IMR-90 (cell line): ENCODE measurements at regions not wholly inside any gene's neighbourhood (a gene's known extent, or its start where the extent isn't known, plus 50 kb on each side); places are given as distances from the start of the nearest gene placed in this dataset.

ENCODE experiments used
- ATAC-seq: fragments of 200-7000 bp; cut with Tn5 transposase; 2 replicates; pipeline ENCODE4 v1.9.1; 2020; ENCODE audit warnings: low read depth, mild to moderate bottlenecking, moderate library complexity
- BruUV-seq: library from RNA; stranded (reverse); fragments of 400-500 nt; replicated peaks from 2 replicates; lab custom pipeline; 2021; lab: Mats Ljungman, UMichigan
- CTCF ChIA-PET: fragments of 300-600 bp; formaldehyde crosslinking; extraction: SDS; loops from one replicate; lab custom pipeline; 2021; ENCODE audit warnings: antibody characterized with exemption; lab: Yijun Ruan, JAX
- POLR2A ChIA-PET: fragments of 300-600 bp; sonication (Branson Sonifier 250); formaldehyde crosslinking; loops from one replicate; lab custom pipeline; 2022; ENCODE audit warnings: antibody characterized with exemption; ENCODE audit not compliant: unreplicated experiment; lab: Charles Lee
- DNase-seq: peaks from one replicate; pipeline ENCODE4 v3.0.0; 2013
- H2AFZ ChIP-seq: replicated peaks from 2 replicates; pipeline ENCODE3; 2013; ENCODE audit warnings: low read length, mild to moderate bottlenecking; ENCODE audit not compliant: poor library complexity
- H2AK5ac ChIP-seq: 2 replicates; pipeline ENCODE4 v1.6.1; 2013; ENCODE audit warnings: low read depth, low read length, inconsistent platforms
- H2AK9ac ChIP-seq: replicated peaks from 2 replicates; pipeline ENCODE3; 2013; ENCODE audit warnings: mild to moderate bottlenecking, low read depth, low read length, moderate library complexity; ENCODE audit not compliant: poor library complexity
- H2BK120ac ChIP-seq: 2 replicates; pipeline ENCODE4 v1.6.1; 2013; ENCODE audit warnings: low read depth, low read length, inconsistent platforms
- H2BK15ac ChIP-seq: 3 replicates; pipeline ENCODE4 v1.6.1; 2013; ENCODE audit warnings: low read depth, low read length, inconsistent platforms
- H2BK20ac ChIP-seq: 2 replicates; pipeline ENCODE4 v1.6.1; 2013; ENCODE audit warnings: low read depth, mild to moderate bottlenecking, inconsistent platforms, low read length, moderate library complexity
- H2BK5ac ChIP-seq: 2 replicates; pipeline ENCODE4 v1.6.1; 2013; ENCODE audit warnings: mild to moderate bottlenecking, low read depth, low read length, inconsistent platforms; ENCODE audit not compliant: poor library complexity, severe bottlenecking
- H3K14ac ChIP-seq: replicated peaks from 2 replicates; pipeline ENCODE4 v1.6.1; 2013; ENCODE audit warnings: low read depth, low read length, inconsistent platforms
- H3K18ac ChIP-seq: 2 replicates; pipeline ENCODE4 v1.6.1; 2013; ENCODE audit warnings: low read depth, low read length, control low read depth
- H3K23ac ChIP-seq: 2 replicates; pipeline ENCODE4 v1.6.1; 2013; ENCODE audit warnings: low read depth, low read length, inconsistent platforms
- H3K27ac ChIP-seq: 2 replicates; pipeline ENCODE4 v1.5.1; 2013; ENCODE audit warnings: mild to moderate bottlenecking, control low read depth, low read length; ENCODE audit not compliant: insufficient read depth
- H3K27me3 ChIP-seq: 2 replicates; pipeline ENCODE4 v1.6.1; 2013; ENCODE audit warnings: low read length; ENCODE audit not compliant: control insufficient read depth, insufficient read depth
- H3K36me3 ChIP-seq: 2 replicates; pipeline ENCODE4 v1.6.1; 2013; ENCODE audit warnings: low read length, mixed read lengths; ENCODE audit not compliant: control insufficient read depth, insufficient read depth
- H3K4ac ChIP-seq: 2 replicates; pipeline ENCODE4 v1.6.1; 2013; ENCODE audit warnings: low read depth, low read length, inconsistent platforms
- H3K4me1 ChIP-seq: 2 replicates; pipeline ENCODE4 v1.6.1; 2013; ENCODE audit warnings: low read length, mixed read lengths; ENCODE audit not compliant: control insufficient read depth, insufficient read depth
- H3K4me2 ChIP-seq: 2 replicates; pipeline ENCODE4 v1.6.1; 2013; ENCODE audit warnings: low read depth, mild to moderate bottlenecking, control low read depth, low read length, moderate library complexity
- H3K4me3 ChIP-seq: 2 replicates; pipeline ENCODE4 v1.5.1; 2013; ENCODE audit warnings: low read depth, mild to moderate bottlenecking, control low read depth, low read length, moderate library complexity; ENCODE audit not compliant: insufficient read depth
- H3K56ac ChIP-seq: 2 replicates; pipeline ENCODE4 v1.6.1; 2013; ENCODE audit warnings: low read length, inconsistent platforms; ENCODE audit not compliant: insufficient read depth; ENCODE audit errors: extremely low read depth
- H3K79me1 ChIP-seq, 2 experiments: 2 replicates each; pipeline ENCODE4 v1.6.1; 2013; ENCODE audit warnings: low read length in 2 of 2, inconsistent platforms in 1 of 2, low read depth in 1 of 2
- H3K9ac ChIP-seq: 2 replicates; pipeline ENCODE4 v1.6.1; 2013; ENCODE audit warnings: low read depth, low read length, control low read depth
- H3K9me1 ChIP-seq: 2 replicates; pipeline ENCODE4 v1.6.1; 2013; ENCODE audit warnings: low read length, inconsistent platforms; ENCODE audit not compliant: insufficient read depth
- H3K9me3 ChIP-seq: 2 replicates; pipeline ENCODE4 v1.6.1; 2013; ENCODE audit warnings: low read length; ENCODE audit not compliant: control insufficient read depth, insufficient read depth
- H4K20me1 ChIP-seq: 2 replicates; pipeline ENCODE4 v1.6.1; 2013; ENCODE audit warnings: low read length, inconsistent platforms; ENCODE audit not compliant: insufficient read depth
- H4K5ac ChIP-seq: 2 replicates; pipeline ENCODE4 v1.6.1; 2013; ENCODE audit warnings: mild to moderate bottlenecking, low read depth, low read length, control low read depth
- H4K8ac ChIP-seq, 2 experiments: 2 replicates each; pipeline ENCODE4 v1.6.1; 2013; ENCODE audit warnings: low read depth in 2 of 2, low read length in 2 of 2, control low read depth in 1 of 2, inconsistent platforms in 1 of 2
- H4K91ac ChIP-seq: 2 replicates; pipeline ENCODE4 v1.6.1; 2013; ENCODE audit warnings: low read depth, low read length, inconsistent platforms; ENCODE audit not compliant: insufficient read depth
- BHLHE40 ChIP-seq: fragments of 150-350 bp; IDR thresholded peaks from 2 replicates; pipeline ENCODE4 v1.6.1; 2016; ENCODE audit warnings: mild to moderate bottlenecking, low read depth, low read length
- CEBPB ChIP-seq: IDR thresholded peaks from 2 replicates; pipeline ENCODE4 v1.6.1; 2012; ENCODE audit warnings: low read depth, low read length, improper control_type of control experiment
- CHD1 ChIP-seq: IDR thresholded peaks from 2 replicates; pipeline ENCODE4 v1.6.1; 2012; ENCODE audit warnings: low read depth, low read length, improper control_type of control experiment
- FOS ChIP-seq: fragments of 150-350 bp; IDR thresholded peaks from 2 replicates; pipeline ENCODE4 v1.6.1; 2016; ENCODE audit warnings: low read depth, low read length
- MAFK ChIP-seq: IDR thresholded peaks from 2 replicates; pipeline ENCODE4 v1.6.1; 2012; ENCODE audit warnings: low read depth, low read length, improper control_type of control experiment
- MAZ ChIP-seq: IDR thresholded peaks from 2 replicates; pipeline ENCODE4 v1.6.1; 2012; ENCODE audit warnings: low read depth, mild to moderate bottlenecking, low read length, improper control_type of control experiment, moderate library complexity, borderline replicate concordance
- MXI1 ChIP-seq: IDR thresholded peaks from 2 replicates; pipeline ENCODE4 v1.6.1; 2012; ENCODE audit warnings: low read depth, mild to moderate bottlenecking, low read length, moderate library complexity, borderline replicate concordance
- NFE2L2 ChIP-seq: fragments of 150-350 bp; IDR thresholded peaks from 2 replicates; pipeline ENCODE4 v1.6.1; 2016; ENCODE audit warnings: low read depth, mild to moderate bottlenecking, low read length
- POLR2A ChIP-seq: IDR thresholded peaks from 2 replicates; pipeline ENCODE4 v1.6.1; 2012; ENCODE audit warnings: mild to moderate bottlenecking, low read depth, low read length
- RAD21 ChIP-seq: IDR thresholded peaks from 2 replicates; pipeline ENCODE4 v1.6.1; 2012; ENCODE audit warnings: low read length, improper control_type of control experiment
- RCOR1 ChIP-seq: IDR thresholded peaks from 2 replicates; pipeline ENCODE4 v1.6.1; 2012; ENCODE audit warnings: mild to moderate bottlenecking, low read length, improper control_type of control experiment; ENCODE audit not compliant: insufficient replicate concordance
- RFX5 ChIP-seq: IDR thresholded peaks from 2 replicates; pipeline ENCODE4 v1.8.0; 2012; ENCODE audit warnings: low read depth, mild to moderate bottlenecking, low read length, moderate library complexity
- SMC3 ChIP-seq: fragments of 150-350 bp; IDR thresholded peaks from 2 replicates; pipeline ENCODE4 v1.6.1; 2016; ENCODE audit warnings: low read depth, mild to moderate bottlenecking, antibody characterized with exemption, low read length, moderate library complexity
- WGBS, 2 experiments: methylation state at CpG; one replicate each; pipeline versions ENCODE4 v1.1.5 to v1.1.7; 2013; ENCODE audit warnings: missing lambda C conversion rate in 2 of 2; ENCODE audit not compliant: insufficient read length in 1 of 2; ENCODE audit errors: extremely low coverage in 2 of 2; 5-methylcytosine and 5-hydroxymethylcytosine counted together
- dilution Hi-C: fragments of 300-500 bp; cut with HindIII; formaldehyde crosslinking; loops from one replicate; pipeline ENCODE4 v1.14.3; 2018; ENCODE audit warnings: low sequenced_read_pairs; ENCODE audit not compliant: unreplicated experiment
- in situ Hi-C: fragments of 300-500 bp; cut with MboI; formaldehyde crosslinking; loops from 3 replicates; pipeline ENCODE4 v1.14.3; 2019; ENCODE audit warnings: low sequenced_read_pairs, inconsistent platforms, mixed read lengths
- intact Hi-C: fragments of 100-400 bp; cut with micrococcal nuclease; formaldehyde crosslinking; loops from 2 replicates; pipeline ENCODE4 v1.10.0; 2022
- TF ChIP-seq, protein P1 (sequence below): fragments of 150-350 bp; IDR thresholded peaks from 2 replicates; pipeline ENCODE4 v1.6.1; 2016; ENCODE audit warnings: low read depth, mild to moderate bottlenecking, low read length, moderate library complexity, borderline replicate concordance
- TF ChIP-seq, protein P2 (sequence below): fragments of 150-350 bp; IDR thresholded peaks from 2 replicates; pipeline ENCODE4 v1.6.1; 2017; ENCODE audit warnings: mild to moderate bottlenecking, antibody characterized with exemption, low read length, low read depth
- TF ChIP-seq, protein P3 (sequence below): conservative IDR thresholded peaks from 2 replicates; pipeline ENCODE4 v1.5.1; 2012; ENCODE audit warnings: mild to moderate bottlenecking, low read depth, low read length, improper control_type of control experiment

DNA sequence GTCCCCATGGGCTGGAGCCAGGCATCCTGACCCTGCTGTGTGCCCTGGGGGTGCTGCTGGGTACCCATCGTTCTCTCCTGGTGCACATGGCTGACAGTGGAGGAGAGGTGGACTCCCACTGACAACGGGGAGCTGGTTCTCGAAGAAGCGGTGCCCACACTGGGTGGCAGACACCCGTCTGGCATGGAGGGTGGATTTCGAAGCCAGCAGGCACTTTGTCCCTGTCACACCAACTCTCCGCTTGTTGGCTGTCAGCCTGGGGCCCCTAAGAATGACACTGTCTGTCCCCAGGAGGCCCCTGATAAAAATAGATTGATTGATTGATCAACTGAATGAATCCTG, 55.4 kb downstream of the RTP5 start:
- 88% methylated on average over 5 of the region's 7 CpGs; no CpG with 5 or more reads in 1 of the 2 experiments for WGBS, 2 experiments
- H2AK5ac ChIP-seq: no peak overlapping the region
- peaks cover 13% of the 10 kb centered on the region for H3K27me3 ChIP-seq
- no peaks in the 10 kb centered on the region for H3K79me1 ChIP-seq
- ATAC-seq (no peak), DNase-seq (no peak)
- no peak overlapping the region for H2BK5ac ChIP-seq
- H3K27ac ChIP-seq: no peak overlapping the region
- no peak overlapping the region for H4K5ac ChIP-seq
- no peak overlapping the region for H3K4ac ChIP-seq
- H3K18ac ChIP-seq: no peak overlapping the region
- no peak overlapping the region for H3K4me2 ChIP-seq
- H4K8ac ChIP-seq: no peak overlapping the region
- no peaks in the 10 kb centered on the region for H3K9me1 ChIP-seq
- no peak overlapping the region for H2AK9ac ChIP-seq
- no peak overlapping the region for H2AFZ ChIP-seq
- H3K36me3 ChIP-seq: no peaks in the 10 kb centered on the region
- no peaks in the 10 kb centered on the region for H3K9me3 ChIP-seq
- TF ChIP-seq BHLHE40 (no peak), MAZ (no peak), SMC3 (no peak), POLR2A (no peak), FOS (no peak), MXI1 (no peak), RCOR1 (no peak), CHD1 (no peak), NFE2L2 (no peak), MAFK (no peak), CEBPB (no peak), RAD21 (no peak), RFX5 (no peak)
- TF ChIP-seq, protein P1, sequence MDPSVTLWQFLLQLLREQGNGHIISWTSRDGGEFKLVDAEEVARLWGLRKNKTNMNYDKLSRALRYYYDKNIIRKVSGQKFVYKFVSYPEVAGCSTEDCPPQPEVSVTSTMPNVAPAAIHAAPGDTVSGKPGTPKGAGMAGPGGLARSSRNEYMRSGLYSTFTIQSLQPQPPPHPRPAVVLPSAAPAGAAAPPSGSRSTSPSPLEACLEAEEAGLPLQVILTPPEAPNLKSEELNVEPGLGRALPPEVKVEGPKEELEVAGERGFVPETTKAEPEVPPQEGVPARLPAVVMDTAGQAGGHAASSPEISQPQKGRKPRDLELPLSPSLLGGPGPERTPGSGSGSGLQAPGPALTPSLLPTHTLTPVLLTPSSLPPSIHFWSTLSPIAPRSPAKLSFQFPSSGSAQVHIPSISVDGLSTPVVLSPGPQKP: no peak
- TF ChIP-seq, protein P2, sequence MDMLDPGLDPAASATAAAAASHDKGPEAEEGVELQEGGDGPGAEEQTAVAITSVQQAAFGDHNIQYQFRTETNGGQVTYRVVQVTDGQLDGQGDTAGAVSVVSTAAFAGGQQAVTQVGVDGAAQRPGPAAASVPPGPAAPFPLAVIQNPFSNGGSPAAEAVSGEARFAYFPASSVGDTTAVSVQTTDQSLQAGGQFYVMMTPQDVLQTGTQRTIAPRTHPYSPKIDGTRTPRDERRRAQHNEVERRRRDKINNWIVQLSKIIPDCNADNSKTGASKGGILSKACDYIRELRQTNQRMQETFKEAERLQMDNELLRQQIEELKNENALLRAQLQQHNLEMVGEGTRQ: no peak
- TF ChIP-seq, protein P3, sequence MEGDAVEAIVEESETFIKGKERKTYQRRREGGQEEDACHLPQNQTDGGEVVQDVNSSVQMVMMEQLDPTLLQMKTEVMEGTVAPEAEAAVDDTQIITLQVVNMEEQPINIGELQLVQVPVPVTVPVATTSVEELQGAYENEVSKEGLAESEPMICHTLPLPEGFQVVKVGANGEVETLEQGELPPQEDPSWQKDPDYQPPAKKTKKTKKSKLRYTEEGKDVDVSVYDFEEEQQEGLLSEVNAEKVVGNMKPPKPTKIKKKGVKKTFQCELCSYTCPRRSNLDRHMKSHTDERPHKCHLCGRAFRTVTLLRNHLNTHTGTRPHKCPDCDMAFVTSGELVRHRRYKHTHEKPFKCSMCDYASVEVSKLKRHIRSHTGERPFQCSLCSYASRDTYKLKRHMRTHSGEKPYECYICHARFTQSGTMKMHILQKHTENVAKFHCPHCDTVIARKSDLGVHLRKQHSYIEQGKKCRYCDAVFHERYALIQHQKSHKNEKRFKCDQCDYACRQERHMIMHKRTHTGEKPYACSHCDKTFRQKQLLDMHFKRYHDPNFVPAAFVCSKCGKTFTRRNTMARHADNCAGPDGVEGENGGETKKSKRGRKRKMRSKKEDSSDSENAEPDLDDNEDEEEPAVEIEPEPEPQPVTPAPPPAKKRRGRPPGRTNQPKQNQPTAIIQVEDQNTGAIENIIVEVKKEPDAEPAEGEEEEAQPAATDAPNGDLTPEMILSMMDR: no peak
- no peaks in the 10 kb centered on the region for H3K4me1 ChIP-seq
- H3K9ac ChIP-seq: no peak overlapping the region
- H4K20me1 ChIP-seq: no peaks in the 10 kb centered on the region
- H3K23ac ChIP-seq: no peak overlapping the region
- in situ Hi-C loops (no loop called here), intact Hi-C loops (no loop called here), dilution Hi-C loops (no loop called here)
- no peak overlapping the region for H4K91ac ChIP-seq
- no peak overlapping the region for H2BK20ac ChIP-seq
- no peak overlapping the region for H2BK120ac ChIP-seq
- no peak overlapping the region for H3K56ac ChIP-seq
- ChIA-PET CTCF (no interaction called here), POLR2A (no interaction called here)
- no peak overlapping the region for H2BK15ac ChIP-seq
- no peak overlapping the region for H3K14ac ChIP-seq
- no peak overlapping the region for H3K4me3 ChIP-seq
- no TSS peak for BruUV-seq
